T follicular helper cell (primary cell): ENCODE measurements at regions not wholly inside any gene's neighbourhood (a gene's known extent, or its start where the extent isn't known, plus 50 kb on each side); places are given as distances from the start of the nearest gene placed in this dataset.
"Not testable (repeated sequence)": the region's sequence is repeated elsewhere in the genome, so short reads cannot be mapped to it uniquely, and the experiment has no call there.

ENCODE experiments used
- DNase-seq: peaks from one replicate; pipeline ENCODE4 v3.0.0-alpha.2; 2020; ENCODE audit warnings: low read depth

DNA sequence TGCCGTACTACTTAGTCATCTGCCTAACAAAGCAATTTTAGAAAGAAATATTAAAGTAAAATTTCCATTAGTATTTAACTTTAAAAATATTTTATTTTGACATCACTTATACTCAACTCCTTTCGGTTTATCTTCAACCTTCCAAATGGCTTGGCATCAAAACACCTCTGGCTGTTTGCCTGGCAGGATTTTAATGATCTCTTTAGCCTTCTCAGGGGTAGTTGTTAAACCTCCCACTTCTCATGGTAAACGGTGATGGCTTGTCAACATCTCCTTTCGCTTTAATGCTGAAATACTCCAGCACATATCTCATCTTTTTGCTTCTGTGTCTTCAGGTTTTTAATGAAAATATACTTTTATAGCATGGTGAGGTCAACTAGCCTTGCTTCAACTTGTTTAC lies 747.1 kb downstream of the CETN3 start:
- DNase-seq: no peak

GRCh38 chr5:89638871-89639270 lies 755.9 kb upstream of the MEF2C start:
- DNase-seq: no peak

DNA sequence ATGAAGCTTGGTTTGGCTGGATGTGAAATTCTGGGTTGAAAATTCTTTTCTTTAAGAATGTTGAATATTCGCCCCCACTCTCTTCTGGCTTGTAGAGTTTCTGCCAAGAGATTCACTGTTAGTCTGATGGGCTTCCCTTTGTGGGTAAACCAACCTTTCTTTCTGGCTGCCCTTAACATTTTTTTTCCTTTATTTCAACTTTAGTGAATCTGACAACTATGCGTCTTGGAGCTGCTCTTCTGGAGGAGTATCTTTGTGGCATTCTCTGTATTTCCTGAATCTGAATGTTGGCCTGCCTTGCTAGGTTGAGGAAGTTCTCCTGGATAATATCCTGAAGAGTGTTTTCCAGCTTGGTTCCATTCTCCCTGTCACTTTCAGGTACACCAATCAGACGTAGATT lies 751.2 kb upstream of the MEF2C start:
- not testable (repeated sequence) for DNase-seq

- not testable (repeated sequence) for DNase-seq
These were observed 747.1 kb upstream of the MEF2C start for GRCh38 chr5:89630064-89630463.

- DNase-seq: no peak
These were observed 746.1 kb upstream of the MEF2C start for GRCh38 chr5:89628876-89629635.

GRCh38 chr5:89615839-89616518 lies 733.0 kb upstream of the MEF2C start:
- DNase-seq: no peak

DNA sequence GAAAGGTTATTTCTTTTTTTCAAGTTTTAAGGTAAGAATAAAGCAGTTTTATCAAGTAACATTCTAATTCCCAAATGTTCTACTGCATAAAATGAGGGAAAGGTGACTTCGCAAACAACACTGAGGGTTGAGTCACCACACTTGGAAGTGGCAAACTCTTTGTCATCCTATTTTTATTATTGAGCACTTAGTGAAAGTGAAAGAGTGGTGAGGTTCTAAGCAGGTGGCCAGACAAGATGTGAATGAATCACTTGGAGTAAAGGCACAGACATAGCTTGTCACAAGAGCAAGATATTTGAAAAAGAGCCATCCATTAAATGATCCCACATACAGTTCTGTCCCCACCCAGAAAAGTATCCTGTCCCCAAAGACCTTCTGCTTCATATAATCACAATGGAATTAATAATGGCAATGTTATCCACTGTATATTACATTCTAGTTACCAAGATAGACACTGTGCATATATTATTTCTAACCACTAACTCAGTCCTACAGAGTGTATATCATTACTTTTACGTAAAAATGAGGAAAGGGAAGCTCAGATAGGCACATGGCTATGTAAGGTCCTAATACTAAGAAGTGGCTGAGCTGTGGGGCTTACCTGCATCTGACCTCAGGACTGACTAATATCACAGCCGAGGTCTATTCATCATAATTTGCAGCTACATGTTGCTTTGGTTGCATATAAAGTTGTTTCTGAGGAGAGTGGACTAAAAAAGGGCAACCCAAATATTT lies 730.4 kb upstream of the MEF2C start:
- DNase-seq: no peak

- no peak for DNase-seq
These were observed 724.1 kb upstream of the MEF2C start for GRCh38 chr5:89606939-89607534.

DNA sequence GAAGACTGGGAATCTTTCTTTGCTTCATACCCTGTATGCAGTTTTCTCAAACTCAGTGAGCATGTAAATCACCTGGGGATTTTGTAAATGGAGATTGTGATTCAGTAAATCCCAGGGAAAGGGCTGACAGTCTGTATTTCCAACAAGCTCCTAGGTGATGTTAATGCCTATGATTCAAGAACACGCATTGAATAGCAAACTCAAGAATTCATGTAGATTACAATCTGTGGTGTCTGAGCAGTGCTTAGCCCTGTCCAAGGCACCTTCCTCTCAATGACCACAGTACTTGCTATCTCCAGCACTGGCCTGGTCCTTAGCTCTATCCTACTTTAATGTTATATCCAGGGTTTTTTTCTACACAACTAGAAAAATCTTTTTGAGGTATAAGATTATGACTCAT lies 721.4 kb upstream of the MEF2C start:
- no peak for DNase-seq

DNA sequence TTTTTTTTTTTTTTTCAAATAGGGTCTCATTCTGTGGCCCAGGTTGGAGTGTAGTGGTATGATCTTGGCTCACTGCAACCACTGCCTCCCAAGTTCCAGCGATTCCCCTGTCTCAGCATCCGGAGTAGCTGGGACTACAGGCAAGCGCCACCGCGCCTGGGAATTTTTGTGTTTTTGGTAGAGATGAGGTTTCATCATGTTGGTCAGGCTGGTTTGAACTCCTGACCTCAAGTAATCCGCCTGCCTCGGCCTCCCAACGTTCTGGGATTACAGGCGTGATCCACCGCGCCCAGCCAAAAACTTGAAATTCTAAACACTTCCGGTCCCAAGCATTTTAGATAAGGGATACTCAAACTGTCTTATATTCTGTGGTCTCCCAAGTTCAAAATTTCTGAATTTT lies 718.9 kb upstream of the MEF2C start:
- no peak for DNase-seq

- DNase-seq: no peak
These were observed 714.9 kb upstream of the MEF2C start for GRCh38 chr5:89597878-89598277.

DNA sequence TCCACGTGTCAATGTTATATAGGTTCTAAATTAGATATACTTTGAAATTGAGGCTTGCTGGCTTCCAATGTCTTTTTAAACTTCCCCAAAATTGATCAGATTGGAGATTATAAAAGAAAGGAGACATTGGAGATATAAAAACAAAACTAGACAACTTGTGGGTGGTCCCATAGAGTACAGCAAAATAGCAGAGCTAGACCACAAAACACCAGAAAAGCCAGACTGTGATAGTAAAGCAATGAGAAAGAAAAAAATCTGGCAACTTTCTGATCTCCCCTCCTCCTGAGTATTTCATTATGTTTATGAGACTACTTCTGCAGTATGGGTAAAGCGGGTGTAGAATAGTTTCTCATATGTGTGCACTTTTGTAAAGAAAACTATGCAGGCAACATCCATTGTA lies 713.8 kb upstream of the MEF2C start:
- no peak for DNase-seq

DNA sequence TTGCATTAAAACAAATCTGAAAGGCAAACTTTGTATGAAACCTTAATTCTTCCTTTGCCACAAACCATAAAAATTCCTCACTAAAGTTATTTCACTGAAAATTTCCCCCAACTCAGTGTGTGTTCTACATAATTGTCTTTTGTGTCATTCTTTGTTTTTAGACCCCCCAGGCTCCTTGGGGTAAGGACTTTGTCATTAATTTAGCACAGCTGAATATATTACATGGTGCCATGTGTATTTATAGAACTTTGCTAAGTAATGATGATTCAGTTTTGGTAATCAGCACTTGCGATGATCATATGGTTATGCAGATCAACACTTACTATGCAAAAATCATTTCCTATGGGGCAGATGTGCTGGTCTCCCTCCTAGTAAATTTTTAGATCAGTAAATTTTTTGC lies 712.1 kb upstream of the MEF2C start:
- no peak for DNase-seq

GRCh38 chr5:89584339-89584956 lies 701.5 kb upstream of the MEF2C start:
- no peak for DNase-seq

GRCh38 chr5:89583534-89583933 lies 700.5 kb upstream of the MEF2C start:
- no peak for DNase-seq

GRCh38 chr5:89582768-89583339 lies 699.9 kb upstream of the MEF2C start:
- no peak for DNase-seq

- no peak for DNase-seq
These were observed 698.0 kb upstream of the MEF2C start for GRCh38 chr5:89580976-89581375.

- DNase-seq: no peak
These were observed 692.3 kb upstream of the MEF2C start for GRCh38 chr5:89575319-89575718.

DNA sequence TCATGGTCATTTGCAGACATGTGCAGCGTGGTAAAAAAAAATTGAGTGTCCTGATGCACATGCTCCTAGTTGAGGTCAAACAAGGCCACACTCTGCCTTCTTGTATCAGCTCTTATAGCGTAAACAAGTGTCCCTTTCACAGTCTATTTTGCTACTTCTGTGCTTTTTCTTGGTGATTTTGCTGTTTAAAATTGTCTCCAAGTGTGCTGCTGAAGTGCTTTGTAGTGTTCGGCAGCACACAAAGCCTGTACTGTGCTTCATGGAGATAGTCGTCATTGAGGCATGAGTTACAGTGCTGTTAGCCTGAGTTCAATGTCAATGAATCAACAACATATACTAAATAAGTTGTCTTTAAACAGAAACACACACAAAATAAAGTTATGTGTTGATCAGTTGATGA lies 690.4 kb upstream of the MEF2C start:
- no peak for DNase-seq

GRCh38 chr5:89572696-89573095 lies 689.7 kb upstream of the MEF2C start:
- DNase-seq: no peak

DNA sequence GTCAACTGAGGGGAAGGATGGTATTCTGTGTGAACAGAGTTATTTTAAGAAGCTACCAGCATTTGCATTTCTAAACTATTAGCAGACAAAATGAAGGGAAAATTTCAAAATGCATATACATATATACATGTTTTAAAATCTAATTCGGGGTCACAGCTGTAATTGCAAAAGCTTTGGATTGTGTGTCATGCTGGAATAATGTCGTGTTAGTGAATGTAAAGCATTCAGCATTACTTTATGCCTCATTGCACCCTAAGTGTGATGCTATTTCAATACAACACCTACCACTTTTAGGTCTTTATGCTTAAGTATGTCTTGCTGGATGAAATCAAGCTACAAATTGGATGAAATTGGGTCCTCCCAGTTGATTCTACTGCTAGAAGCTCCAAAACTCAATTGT lies 687.6 kb upstream of the MEF2C start:
- DNase-seq: no peak

DNA sequence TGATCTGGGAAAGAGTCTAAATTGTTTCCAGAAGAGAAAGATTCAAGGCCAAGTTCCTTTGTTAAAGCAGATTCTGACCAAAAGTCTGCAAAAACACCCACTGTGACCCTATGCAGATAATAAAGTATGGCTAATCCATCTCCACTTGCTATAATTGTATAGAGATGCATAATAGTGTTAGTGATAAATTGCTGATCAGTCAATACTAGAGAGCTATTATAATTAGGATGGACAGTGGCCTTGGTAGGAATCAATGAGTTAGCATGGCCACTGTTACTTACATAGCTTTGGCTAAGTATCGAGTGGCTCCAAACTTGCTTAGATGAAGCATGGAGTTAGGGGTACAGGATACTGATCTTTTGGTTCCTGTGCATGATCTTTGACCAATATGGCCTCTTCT lies 683.4 kb upstream of the MEF2C start:
- no peak for DNase-seq
